Keratinocyte (primary cell): ENCODE measurements at regions not wholly inside any gene's neighbourhood (a gene's known extent, or its start where the extent isn't known, plus 50 kb on each side); places are given as distances from the start of the nearest gene placed in this dataset.

ENCODE experiments used
- DNase-seq: peaks from one replicate; pipeline ENCODE4 v3.0.0-alpha.2; 2011; ENCODE audit warnings: low read depth, missing footprints, low spot score
- FAIRE-seq: peaks from 2 replicates; lab custom pipeline; 2011; peaks lifted over from hg19 to GRCh38; lab: Jason Lieb, UNC
- H2AFZ ChIP-seq: 2 replicates; pipeline ENCODE4 v1.6.0; 2012; ENCODE audit warnings: low read length, control low read depth, inconsistent platforms; ENCODE audit not compliant: control insufficient read depth
- H3K27ac ChIP-seq: 2 replicates; pipeline ENCODE4 v1.5.1; 2011; ENCODE audit warnings: low read length; ENCODE audit not compliant: control insufficient read depth, insufficient read depth
- H3K27me3 ChIP-seq: 3 replicates; pipeline ENCODE4 v1.6.0; 2011; ENCODE audit warnings: low read length; ENCODE audit not compliant: control insufficient read depth, insufficient read depth; ENCODE audit errors: extremely low read depth
- H3K36me3 ChIP-seq, 2 experiments: 2 replicates in 1 of 2; 3 replicates in 1 of 2; pipeline ENCODE4 v1.5.1; 2011; ENCODE audit warnings: low read length in 2 of 2, mild to moderate bottlenecking in 1 of 2; ENCODE audit not compliant: control insufficient read depth in 2 of 2, insufficient read depth in 2 of 2; ENCODE audit errors: extremely low read depth in 1 of 2
- H3K4me1 ChIP-seq: 3 replicates; pipeline ENCODE4 v1.5.1; 2011; ENCODE audit warnings: low read length; ENCODE audit not compliant: control insufficient read depth, insufficient read depth; ENCODE audit errors: extremely low read depth
- H3K4me2 ChIP-seq: 3 replicates; pipeline ENCODE4 v1.6.0; 2011; ENCODE audit warnings: low read depth, low read length; ENCODE audit not compliant: control insufficient read depth, insufficient read depth; ENCODE audit errors: extremely low read depth
- H3K4me3 ChIP-seq, 3 experiments: fragments of 200-600 bp in 1 of 3; sonication (generic) in 1 of 3; 2 replicates in 2 of 3; 3 replicates in 1 of 3; pipeline ENCODE4 v1.5.1; 2011 to 2016; ENCODE audit warnings: low read length in 3 of 3, mild to moderate bottlenecking in 3 of 3, control low read depth in 2 of 3, inconsistent platforms in 1 of 3, low read depth in 1 of 3, mixed read lengths in 1 of 3, mixed run types in 1 of 3, moderate library complexity in 1 of 3; ENCODE audit not compliant: control insufficient read depth in 2 of 3, insufficient read depth in 2 of 3; ENCODE audit errors: extremely low read depth in 1 of 3
- H3K79me2 ChIP-seq: 2 replicates; pipeline ENCODE4 v1.6.0; 2012; ENCODE audit warnings: low read length; ENCODE audit not compliant: control insufficient read depth, insufficient read depth
- H3K9ac ChIP-seq: 3 replicates; pipeline ENCODE4 v1.6.0; 2011; ENCODE audit warnings: low read length; ENCODE audit not compliant: control insufficient read depth, insufficient read depth; ENCODE audit errors: extremely low read depth
- H3K9me1 ChIP-seq: 3 replicates; pipeline ENCODE4 v1.6.0; 2011; ENCODE audit warnings: low read length; ENCODE audit not compliant: control insufficient read depth, insufficient read depth; ENCODE audit errors: extremely low read depth
- H3K9me3 ChIP-seq: 2 replicates; pipeline ENCODE4 v1.5.1; 2012; ENCODE audit warnings: low read depth, low read length; ENCODE audit not compliant: control insufficient read depth
- H4K20me1 ChIP-seq: 3 replicates; pipeline ENCODE4 v1.6.0; 2011; ENCODE audit warnings: low read length; ENCODE audit not compliant: control insufficient read depth, insufficient read depth; ENCODE audit errors: extremely low read depth
- EZH2 ChIP-seq: IDR thresholded peaks from one replicate; pipeline ENCODE4 v1.6.1; 2012; ENCODE audit warnings: inconsistent platforms, mild to moderate bottlenecking, low read length, moderate library complexity
- dilution Hi-C: fragments of 300-500 bp; cut with MboI; formaldehyde crosslinking; loops from one replicate; pipeline ENCODE4 v1.7.0; 2020; ENCODE audit warnings: low sequenced_read_pairs; ENCODE audit not compliant: extremely low pct_ligation_motif_present
- TF ChIP-seq, protein P1 (sequence below), 3 experiments: IDR thresholded peaks in 1 of 3; conservative IDR thresholded peaks in 1 of 3; optimal IDR thresholded peaks in 1 of 3; 2 replicates in 2 of 3; 3 replicates in 1 of 3; pipeline versions ENCODE3 to v1.5.1; 2011; ENCODE audit warnings: low read length in 3 of 3, mild to moderate bottlenecking in 3 of 3, moderate library complexity in 2 of 3, control low read depth in 1 of 3, inconsistent platforms in 1 of 3; ENCODE audit not compliant: insufficient read depth in 2 of 3; ENCODE audit errors: extremely low read depth in 1 of 3

DNA sequence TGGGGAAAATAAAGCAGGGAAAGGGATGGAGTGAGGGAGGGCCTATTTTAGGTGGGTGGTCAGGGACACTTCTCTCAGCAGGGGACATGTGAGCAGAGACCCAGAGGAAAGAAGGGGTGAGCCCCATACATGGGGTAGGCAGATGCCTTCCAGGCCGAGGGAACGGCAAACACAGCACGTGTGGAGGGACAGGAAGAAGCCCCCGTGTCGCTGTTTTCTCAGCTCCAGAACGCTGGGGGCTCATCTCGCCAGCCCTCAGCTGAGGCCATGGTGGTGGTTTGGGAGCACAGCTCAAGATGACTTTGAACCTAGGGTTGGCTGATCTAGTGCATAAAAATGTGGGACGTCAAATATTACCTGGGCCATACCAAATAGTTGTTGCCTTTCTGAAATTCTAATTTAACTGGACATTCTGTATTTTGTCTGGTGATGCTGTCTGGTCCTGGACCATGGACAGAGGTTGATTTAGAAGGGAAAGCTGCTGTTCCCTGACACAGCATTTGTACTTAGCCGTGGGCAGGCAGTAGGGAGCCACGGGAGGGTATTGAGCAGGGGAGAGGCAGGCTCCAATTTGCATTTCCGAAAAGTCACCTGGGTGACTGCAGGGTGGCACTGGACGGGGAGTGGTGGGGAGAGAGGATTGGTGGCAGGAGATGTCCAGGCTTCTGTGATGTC, 53.1 kb upstream of the RUNX3 start:
- DNase-seq, result no peak
- no peak overlapping the region for H3K4me2 ChIP-seq
- H3K79me2 ChIP-seq, result no peaks in the 10 kb centered on the region
- H3K4me1 ChIP-seq, result peaks cover 8% of the 10 kb centered on the region
- H3K27me3 ChIP-seq, result no peaks in the 10 kb centered on the region
- dilution Hi-C loops, result loop anchor here (10.0 kb wide), 2 partner anchors 58 to 62 kb away; no protein-coding TSS in a partner anchor
- H2AFZ ChIP-seq, result no peak overlapping the region
- TF ChIP-seq, protein P1, sequence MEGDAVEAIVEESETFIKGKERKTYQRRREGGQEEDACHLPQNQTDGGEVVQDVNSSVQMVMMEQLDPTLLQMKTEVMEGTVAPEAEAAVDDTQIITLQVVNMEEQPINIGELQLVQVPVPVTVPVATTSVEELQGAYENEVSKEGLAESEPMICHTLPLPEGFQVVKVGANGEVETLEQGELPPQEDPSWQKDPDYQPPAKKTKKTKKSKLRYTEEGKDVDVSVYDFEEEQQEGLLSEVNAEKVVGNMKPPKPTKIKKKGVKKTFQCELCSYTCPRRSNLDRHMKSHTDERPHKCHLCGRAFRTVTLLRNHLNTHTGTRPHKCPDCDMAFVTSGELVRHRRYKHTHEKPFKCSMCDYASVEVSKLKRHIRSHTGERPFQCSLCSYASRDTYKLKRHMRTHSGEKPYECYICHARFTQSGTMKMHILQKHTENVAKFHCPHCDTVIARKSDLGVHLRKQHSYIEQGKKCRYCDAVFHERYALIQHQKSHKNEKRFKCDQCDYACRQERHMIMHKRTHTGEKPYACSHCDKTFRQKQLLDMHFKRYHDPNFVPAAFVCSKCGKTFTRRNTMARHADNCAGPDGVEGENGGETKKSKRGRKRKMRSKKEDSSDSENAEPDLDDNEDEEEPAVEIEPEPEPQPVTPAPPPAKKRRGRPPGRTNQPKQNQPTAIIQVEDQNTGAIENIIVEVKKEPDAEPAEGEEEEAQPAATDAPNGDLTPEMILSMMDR (optimal IDR thresholded peaks at IDR 0.05 in 1 of 3, IDR thresholded peaks at IDR 0.05 in 1 of 3, conservative IDR thresholded peaks at IDR 0.05 in 1 of 3; ENCODE audit: extremely low read depth in 1 of 3, insufficient read depth in 2 of 3, low read length in 3 of 3), result no peak
- TF ChIP-seq EZH2, result no peak
- no peaks in the 10 kb centered on the region for H4K20me1 ChIP-seq
- no peaks in the 10 kb centered on the region for H3K9me1 ChIP-seq
- H3K9ac ChIP-seq, result no peak overlapping the region
- FAIRE-seq, result no peak
- H3K4me3 ChIP-seq, result no peak overlapping the region
- H3K36me3 ChIP-seq, result no peaks in the 10 kb centered on the region
- H3K9me3 ChIP-seq, result no peaks in the 10 kb centered on the region
- H3K27ac ChIP-seq, result no peak overlapping the region

DNA sequence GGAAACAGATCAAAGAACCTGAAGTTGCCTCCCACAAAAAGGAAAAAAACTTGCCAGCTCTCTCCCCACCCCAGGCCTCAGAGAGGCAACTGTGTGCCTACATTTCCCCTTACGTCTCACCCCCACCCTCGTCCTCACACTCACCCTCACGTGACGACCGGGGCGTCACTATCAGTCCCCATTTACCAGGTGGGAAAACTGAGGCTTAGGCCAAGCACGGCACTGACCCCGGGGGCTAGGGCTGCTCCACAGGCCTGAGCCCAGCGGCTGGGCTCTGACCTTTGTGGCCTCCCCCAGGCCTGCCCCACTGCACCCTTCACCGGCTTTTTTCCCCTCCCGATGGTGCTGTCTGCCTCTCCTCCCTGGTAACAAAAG, 51.5 kb upstream of the RUNX3 start:
- TF ChIP-seq EZH2, result no peak
- TF ChIP-seq, protein P1 (optimal IDR thresholded peaks at IDR 0.05 in 1 of 3, IDR thresholded peaks at IDR 0.05 in 1 of 3, conservative IDR thresholded peaks at IDR 0.05 in 1 of 3; ENCODE audit: extremely low read depth in 1 of 3, insufficient read depth in 2 of 3, low read length in 3 of 3), result no peak
- no peaks in the 10 kb centered on the region for H3K79me2 ChIP-seq
- H3K9me3 ChIP-seq, result peaks cover 1% of the 10 kb centered on the region
- dilution Hi-C loops, result loop anchor here (10.0 kb wide), 2 partner anchors 57 to 63 kb away; no protein-coding TSS in a partner anchor
- H2AFZ ChIP-seq, result no peak overlapping the region
- H3K4me3 ChIP-seq, result no peak overlapping the region
- no peak for DNase-seq
- H4K20me1 ChIP-seq, result no peaks in the 10 kb centered on the region
- H3K27me3 ChIP-seq, result no peaks in the 10 kb centered on the region
- no peaks in the 10 kb centered on the region for H3K36me3 ChIP-seq
- peaks cover 8% of the 10 kb centered on the region for H3K4me1 ChIP-seq
- H3K4me2 ChIP-seq, result no peak overlapping the region
- H3K9ac ChIP-seq, result no peak overlapping the region
- no peak overlapping the region for H3K27ac ChIP-seq
- H3K9me1 ChIP-seq, result no peaks in the 10 kb centered on the region
- FAIRE-seq, result no peak
